Suprapubic skin (tissue), 4 donors: ENCODE measurements at regions not wholly inside any gene's neighbourhood (a gene's known extent, or its start where the extent isn't known, plus 50 kb on each side); places are given as distances from the start of the nearest gene placed in this dataset.

ENCODE experiments used
- DNase-seq, 2 donors: peaks; one replicate each; pipeline ENCODE4 v3.0.0-alpha.2; 2019; ENCODE audit warnings: low spot score in 2 of 2
- H3K27ac ChIP-seq: fragments of 200-600 bp; sonication (generic); one replicate; pipeline ENCODE4 v1.5.1; 2019
- H3K27me3 ChIP-seq: fragments of 200-600 bp; sonication (generic); one replicate; pipeline ENCODE4 v1.5.1; 2019
- H3K36me3 ChIP-seq: fragments of 200-600 bp; sonication (generic); one replicate; pipeline ENCODE4 v1.5.1; 2019
- H3K4me1 ChIP-seq: fragments of 200-600 bp; sonication (generic); one replicate; pipeline ENCODE4 v1.5.1; 2019
- H3K4me3 ChIP-seq: fragments of 200-600 bp; sonication (generic); one replicate; pipeline ENCODE4 v1.5.1; 2019; ENCODE audit warnings: mild to moderate bottlenecking
- H3K9me3 ChIP-seq: fragments of 200-600 bp; sonication (generic); one replicate; pipeline ENCODE4 v1.5.1; 2019
- CTCF ChIP-seq, 2 donors: fragments of 200-600 bp in 1 of 2; fragments of 450-650 bp in 1 of 2; sonication (generic) in 1 of 2; IDR thresholded peaks; one replicate each; pipeline ENCODE4 v1.5.1; 2016 to 2019; ENCODE audit warnings: antibody characterized with exemption in 2 of 2, mild to moderate bottlenecking in 1 of 2, moderate library complexity in 1 of 2
- EP300 ChIP-seq: sonication (generic); formaldehyde crosslinking; IDR thresholded peaks from one replicate; pipeline ENCODE4 v1.6.1; 2017; ENCODE audit warnings: antibody characterized with exemption
- POLR2A ChIP-seq, 2 donors: fragments of 450-650 bp; IDR thresholded peaks; one replicate each; pipeline ENCODE4 v1.6.1; 2017; ENCODE audit warnings: antibody characterized with exemption in 2 of 2, mild to moderate bottlenecking in 2 of 2, moderate library complexity in 2 of 2
- POLR2AphosphoS5 ChIP-seq, 3 donors: sonication (generic); formaldehyde crosslinking; IDR thresholded peaks; one replicate each; pipeline ENCODE4 v1.6.1; 2017; ENCODE audit warnings: antibody characterized with exemption in 3 of 3
- WGBS: methylation state at CpG from one replicate; pipeline ENCODE4 v1.1.5; 2018; 5-methylcytosine and 5-hydroxymethylcytosine counted together

GRCh38 chr17:13753771-13754170 lies 152.0 kb upstream of the HS3ST3A1 start:
- Histone ChIP-seq H3K36me3 (no peaks in the 10 kb centered on the region), H3K27me3 (no peaks in the 10 kb centered on the region), H3K27ac (no peak overlapping the region), H3K4me1 (no peaks in the 10 kb centered on the region), H3K9me3 (no peaks in the 10 kb centered on the region), H3K4me3 (no peak overlapping the region)
- DNase-seq = no peak
- TF ChIP-seq EP300 (no peak), POLR2A (IDR thresholded peaks at IDR 0.05) (no peak), POLR2AphosphoS5 (IDR thresholded peaks at IDR 0.05) (no peak), CTCF (IDR thresholded peaks at IDR 0.05) (no peak)
- 66% methylated on average over 1 of the region's 1 CpG for WGBS

GRCh38 chr17:13755851-13756250 lies 154.1 kb upstream of the HS3ST3A1 start:
- H3K27me3 ChIP-seq = no peaks in the 10 kb centered on the region
- DNase-seq = no peak
- no peak overlapping the region for H3K4me3 ChIP-seq
- H3K27ac ChIP-seq = no peak overlapping the region
- TF ChIP-seq EP300 (no peak), POLR2AphosphoS5 (IDR thresholded peaks at IDR 0.05) (no peak), POLR2A (IDR thresholded peaks at IDR 0.05) (no peak), CTCF (IDR thresholded peaks at IDR 0.05) (no peak)
- no peaks in the 10 kb centered on the region for H3K4me1 ChIP-seq
- WGBS = 93% methylated on average over 8 of the region's 8 CpGs
- H3K36me3 ChIP-seq = no peaks in the 10 kb centered on the region
- H3K9me3 ChIP-seq = no peaks in the 10 kb centered on the region

- DNase-seq = no peak
- no peaks in the 10 kb centered on the region for H3K4me1 ChIP-seq
- H3K27ac ChIP-seq = no peak overlapping the region
- H3K27me3 ChIP-seq = no peaks in the 10 kb centered on the region
- H3K9me3 ChIP-seq = no peaks in the 10 kb centered on the region
- H3K4me3 ChIP-seq = no peak overlapping the region
- H3K36me3 ChIP-seq = no peaks in the 10 kb centered on the region
- TF ChIP-seq POLR2AphosphoS5 (IDR thresholded peaks at IDR 0.05) (no peak), EP300 (no peak), POLR2A (IDR thresholded peaks at IDR 0.05) (no peak), CTCF (IDR thresholded peaks at IDR 0.05) (no peak)
- WGBS = 53% methylated on average over 2 of the region's 2 CpGs
Measured at GRCh38 chr17:13756763-13757162, 155.0 kb upstream of the HS3ST3A1 start.

- 86% methylated on average over 2 of the region's 2 CpGs for WGBS
- H3K27me3 ChIP-seq = no peaks in the 10 kb centered on the region
- no peak for DNase-seq
- H3K27ac ChIP-seq = no peak overlapping the region
- H3K4me1 ChIP-seq = no peaks in the 10 kb centered on the region
- no peaks in the 10 kb centered on the region for H3K36me3 ChIP-seq
- no peak overlapping the region for H3K4me3 ChIP-seq
- no peaks in the 10 kb centered on the region for H3K9me3 ChIP-seq
- TF ChIP-seq POLR2AphosphoS5 (IDR thresholded peaks at IDR 0.05) (no peak), CTCF (IDR thresholded peaks at IDR 0.05) (no peak), EP300 (no peak), POLR2A (IDR thresholded peaks at IDR 0.05) (no peak)
Measured at GRCh38 chr17:13757871-13758270, 156.1 kb upstream of the HS3ST3A1 start.

GRCh38 chr17:13759518-13760335 lies 158.0 kb upstream of the HS3ST3A1 start:
- H3K4me1 ChIP-seq = no peaks in the 10 kb centered on the region
- no peaks in the 10 kb centered on the region for H3K27me3 ChIP-seq
- no peak for DNase-seq
- H3K27ac ChIP-seq = no peak overlapping the region
- TF ChIP-seq EP300 (no peak), POLR2AphosphoS5 (IDR thresholded peaks at IDR 0.05) (no peak), POLR2A (IDR thresholded peaks at IDR 0.05) (no peak), CTCF (IDR thresholded peaks at IDR 0.05) (no peak)
- no peaks in the 10 kb centered on the region for H3K36me3 ChIP-seq
- H3K4me3 ChIP-seq = no peak overlapping the region
- WGBS = 73% methylated on average over 6 of the region's 6 CpGs
- H3K9me3 ChIP-seq = no peaks in the 10 kb centered on the region
